ENCODE measurements at regions not wholly inside any gene's neighbourhood (a gene's known extent, or its start where the extent isn't known, plus 50 kb on each side); places are given as distances from the start of the nearest gene placed in this dataset.

DNA sequence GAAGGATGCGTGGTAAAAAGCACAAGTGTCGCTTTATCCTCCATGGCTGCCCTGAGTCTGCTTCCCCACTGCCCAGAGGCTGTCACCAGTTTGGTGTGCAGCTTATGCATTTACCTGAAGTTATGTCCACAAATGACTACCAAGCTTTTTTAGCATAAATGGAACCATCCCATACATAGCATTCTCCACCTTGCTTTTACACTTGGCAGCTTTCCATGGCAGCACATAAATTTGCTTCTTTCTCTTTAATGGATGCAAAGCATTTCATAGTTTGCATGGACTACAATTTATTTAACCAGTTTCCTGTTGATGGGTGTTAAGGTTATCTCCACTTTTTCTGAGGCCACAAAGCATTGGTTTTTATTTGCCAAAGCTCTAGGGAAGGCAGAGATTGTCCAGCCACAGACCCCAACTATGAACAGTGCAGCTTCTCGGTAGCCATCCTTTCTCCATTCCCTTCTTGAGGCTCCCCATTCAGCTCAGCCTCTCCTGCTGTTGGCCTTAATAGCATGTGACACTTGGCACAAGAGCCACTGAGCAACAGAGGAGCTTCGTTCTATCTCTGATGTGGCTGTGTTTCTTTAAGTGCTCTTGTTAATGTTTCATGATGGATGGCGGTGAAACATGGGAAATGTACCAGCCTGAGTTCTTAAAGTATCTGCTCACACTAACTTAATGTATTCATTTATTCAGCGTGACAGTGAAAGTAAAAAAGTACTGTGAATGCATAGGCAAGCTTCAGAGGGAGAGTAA is 59.8 kb upstream of the NAV2 start:
- no peak for TF ChIP-seq CTCF (IDR thresholded peaks at IDR 0.05)
- TF ChIP-seq TCF7L2 (IDR thresholded peaks at IDR 0.05; ENCODE audit: low read depth, low read length), result no peak
- no peak for TF ChIP-seq SIN3A (IDR thresholded peaks at IDR 0.05; ENCODE audit: borderline replicate concordance, insufficient read depth, low read depth, low read length)
- TF ChIP-seq POLR2AphosphoS5 (IDR thresholded peaks at IDR 0.05; ENCODE audit: low read depth, low read length), result no peak
- no peak for TF ChIP-seq REST (IDR thresholded peaks at IDR 0.05; ENCODE audit: insufficient read depth in 1 of 2, low read depth in 2 of 2, low read length in 1 of 2)
- ChIA-PET POLR2A (no interaction called here), CTCF (no interaction called here)
- no peak for DNase-seq (ENCODE audit: low read depth, low spot score)
- intact Hi-C loops (cut with micrococcal nuclease; ENCODE audit: unreplicated experiment) (no loop called here), in situ Hi-C loops (cut with HindIII; ENCODE audit: low pct_unique_long_range_greater_than_20kb, low sequenced_read_pairs) (no loop called here)
- Histone ChIP-seq H3K27ac (ENCODE audit: low read length) (no peak overlapping the region), H3K4me1 (ENCODE audit: control insufficient read depth, insufficient read depth, low read length) (no peaks in the 10 kb centered on the region), H3K9me3 (ENCODE audit: control insufficient read depth, insufficient read depth, low read depth, low read length) (no peaks in the 10 kb centered on the region), H3K27me3 (ENCODE audit: control insufficient read depth, insufficient read depth, low read length) (no peaks in the 10 kb centered on the region), H3K36me3 (ENCODE audit: control insufficient read depth, insufficient read depth, low read length) (no peaks in the 10 kb centered on the region), H3K4me3 (ENCODE audit: low read depth in 2 of 2, low read length in 2 of 2) (no peak overlapping the region)
- no TSS peak for BruUV-seq (replicated peaks)
- no peak for ATAC-seq

DNA sequence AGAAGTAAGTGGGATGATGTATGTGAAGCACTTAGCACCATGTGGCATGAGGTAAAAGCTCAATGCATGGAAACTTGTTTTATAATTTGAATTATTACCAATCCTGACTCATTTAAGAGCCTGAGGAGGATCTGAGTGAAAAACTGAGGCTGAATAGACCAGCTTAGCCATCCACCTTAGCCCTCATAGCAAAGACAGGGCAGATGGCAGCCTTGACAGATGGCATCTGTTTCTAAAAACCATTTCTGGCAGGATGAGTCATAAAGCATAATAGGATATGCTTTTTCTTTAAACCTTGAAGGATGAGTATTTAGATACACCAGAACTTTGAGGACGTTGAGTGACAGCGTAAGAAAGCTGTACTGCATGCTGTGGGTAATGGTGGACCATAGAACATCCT is 61.0 kb upstream of the NAV2 start:
- ChIA-PET POLR2A (no interaction called here), CTCF (no interaction called here)
- intact Hi-C loops (cut with micrococcal nuclease; ENCODE audit: unreplicated experiment) (no loop called here), in situ Hi-C loops (cut with HindIII; ENCODE audit: low pct_unique_long_range_greater_than_20kb, low sequenced_read_pairs) (no loop called here)
- ATAC-seq (no peak), DNase-seq (ENCODE audit: low read depth, low spot score) (no peak)
- no TSS peak for BruUV-seq (replicated peaks)
- TF ChIP-seq SIN3A (IDR thresholded peaks at IDR 0.05; ENCODE audit: borderline replicate concordance, insufficient read depth, low read depth, low read length) (no peak), TCF7L2 (IDR thresholded peaks at IDR 0.05; ENCODE audit: low read depth, low read length) (no peak), POLR2AphosphoS5 (IDR thresholded peaks at IDR 0.05; ENCODE audit: low read depth, low read length) (no peak), REST (IDR thresholded peaks at IDR 0.05; ENCODE audit: insufficient read depth in 1 of 2, low read depth in 2 of 2, low read length in 1 of 2) (no peak), CTCF (IDR thresholded peaks at IDR 0.05) (no peak)
- no peaks in the 10 kb centered on the region for H3K9me3 ChIP-seq (ENCODE audit: control insufficient read depth, insufficient read depth, low read depth, low read length)
- H3K4me1 ChIP-seq (ENCODE audit: control insufficient read depth, insufficient read depth, low read length), result no peaks in the 10 kb centered on the region
- H3K36me3 ChIP-seq (ENCODE audit: control insufficient read depth, insufficient read depth, low read length), result no peaks in the 10 kb centered on the region
- H3K27ac ChIP-seq (ENCODE audit: low read length), result no peak overlapping the region
- no peak overlapping the region for H3K4me3 ChIP-seq (ENCODE audit: low read depth in 2 of 2, low read length in 2 of 2)
- no peaks in the 10 kb centered on the region for H3K27me3 ChIP-seq (ENCODE audit: control insufficient read depth, insufficient read depth, low read length)
